Omental fat pad (tissue), 3 donors: ENCODE measurements at regions not wholly inside any gene's neighbourhood (a gene's known extent, or its start where the extent isn't known, plus 50 kb on each side); places are given as distances from the start of the nearest gene placed in this dataset.

ENCODE experiments used
- ATAC-seq: fragments of 150-250 bp; one replicate; pipeline ENCODE4 v1.9.1; 2016; ENCODE audit warnings: mild to moderate bottlenecking, moderate library complexity; ENCODE audit not compliant: low FRiP score
- DNase-seq: peaks from one replicate; pipeline ENCODE4 v3.0.0-alpha.2; 2019; ENCODE audit warnings: low spot score
- CTCF ChIP-seq, 3 donors: fragments of 450-650 bp; IDR thresholded peaks; one replicate each; pipeline ENCODE4 v1.5.1; 2016 to 2017; ENCODE audit warnings: antibody characterized with exemption in 3 of 3, mild to moderate bottlenecking in 3 of 3, moderate library complexity in 2 of 3

GRCh38 chr19:56946159-56946558 is 105.6 kb upstream of the PEG3 start:
- DNase-seq: no peak
- no peak for ATAC-seq

GRCh38 chr19:56947206-56947605 is 106.7 kb upstream of the PEG3 start:
- DNase-seq (no peak), ATAC-seq (no peak)
- TF ChIP-seq CTCF (IDR thresholded peaks at IDR 0.05): no peak

More at GRCh38 chr19:56946159-56946558, 105.6 kb upstream of the PEG3 start:
- TF ChIP-seq CTCF (IDR thresholded peaks at IDR 0.05): no peak

- no peak for ATAC-seq
- no peak for TF ChIP-seq CTCF (IDR thresholded peaks at IDR 0.05)
- no peak for DNase-seq
These were observed 109.1 kb upstream of the PEG3 start for GRCh38 chr19:56949626-56950025.

GRCh38 chr19:56951672-56952071 is 111.1 kb upstream of the PEG3 start:
- no peak for TF ChIP-seq CTCF (IDR thresholded peaks at IDR 0.05)
- ATAC-seq: no peak
- DNase-seq: no peak

GRCh38 chr19:56953470-56953869 is 112.9 kb upstream of the PEG3 start:
- ATAC-seq: no peak
- DNase-seq: no peak
- no peak for TF ChIP-seq CTCF (IDR thresholded peaks at IDR 0.05)

GRCh38 chr19:56955637-56956216 is 115.2 kb upstream of the PEG3 start:
- DNase-seq: no peak
- TF ChIP-seq CTCF (IDR thresholded peaks at IDR 0.05): no peak
- no peak for ATAC-seq

- TF ChIP-seq CTCF (IDR thresholded peaks at IDR 0.05): no peak
- ATAC-seq: no peak
- DNase-seq: no peak
These were observed 116.1 kb upstream of the PEG3 start for GRCh38 chr19:56956503-56957226.
